Type B pancreatic cell (in vitro differentiated cells): ENCODE measurements at regions not wholly inside any gene's neighbourhood (a gene's known extent, or its start where the extent isn't known, plus 50 kb on each side); places are given as distances from the start of the nearest gene placed in this dataset.
"Not testable (repeated sequence)": the region's sequence is repeated elsewhere in the genome, so short reads cannot be mapped to it uniquely, and the experiment has no call there.

ENCODE experiments used
- DNase-seq: peaks from one replicate; pipeline ENCODE4 v3.0.0; 2021; ENCODE audit warnings: mixed read lengths; ENCODE audit not compliant: unreplicated experiment; ENCODE audit errors: extremely low spot score
- H3K27ac Mint-ChIP-seq: 2 replicates; pipeline ENCODE4 v1.8.0; 2021; ENCODE audit warnings: mild to moderate bottlenecking, mixed read lengths
- H3K27me3 Mint-ChIP-seq: 2 replicates; pipeline ENCODE4 v1.8.0; 2021; ENCODE audit warnings: mixed read lengths
- H3K36me3 Mint-ChIP-seq: 2 replicates; pipeline ENCODE4 v1.8.0; 2021; ENCODE audit warnings: mixed read lengths
- H3K4me1 Mint-ChIP-seq: one replicate; pipeline ENCODE4 v1.8.0; 2021; ENCODE audit warnings: mixed read lengths; ENCODE audit not compliant: unreplicated experiment
- H3K4me3 Mint-ChIP-seq: 2 replicates; pipeline ENCODE4 v1.8.0; 2021; ENCODE audit warnings: mild to moderate bottlenecking, mixed read lengths
- H3K9me3 Mint-ChIP-seq: 2 replicates; pipeline ENCODE4 v1.8.0; 2021; ENCODE audit warnings: mixed read lengths
- CTCF ChIP-seq: fragments of 200-600 bp; sonication (generic); conservative IDR thresholded peaks from 2 replicates; pipeline ENCODE4 v1.5.0; 2021; ENCODE audit warnings: antibody characterized with exemption, mild to moderate bottlenecking

- peaks cover 17% of the 10 kb centered on the region for H3K27me3 Mint-ChIP-seq
- no peak for TF ChIP-seq CTCF
- H3K9me3 Mint-ChIP-seq, result no peaks in the 10 kb centered on the region
- H3K27ac Mint-ChIP-seq, result no peak overlapping the region
- no peaks in the 10 kb centered on the region for H3K4me1 Mint-ChIP-seq
- no peak overlapping the region for H3K4me3 Mint-ChIP-seq
- DNase-seq, result no peak
- H3K36me3 Mint-ChIP-seq, result no peaks in the 10 kb centered on the region
These were observed 349.1 kb downstream of the SETD4 start for GRCh38 chr21:35711213-35711612.

GRCh38 chr21:35709990-35710389, 350.3 kb downstream of the SETD4 start:
- H3K4me3 Mint-ChIP-seq, H3K4me1 Mint-ChIP-seq, H3K36me3 Mint-ChIP-seq, H3K9me3 Mint-ChIP-seq, H3K27ac Mint-ChIP-seq, DNase-seq: not testable (repeated sequence)
- H3K27me3 Mint-ChIP-seq, result peaks cover 21% of the 10 kb centered on the region

- H3K27me3 Mint-ChIP-seq, result peaks cover 35% of the 10 kb centered on the region
- no peaks in the 10 kb centered on the region for H3K9me3 Mint-ChIP-seq
These were observed 354.4 kb downstream of the SETD4 start for GRCh38 chr21:35705888-35706287.

GRCh38 chr21:35705237-35705887, 355.0 kb downstream of the SETD4 start:
- Mint-ChIP-seq H3K27ac (no peak overlapping the region), H3K27me3 (peaks cover 35% of the 10 kb centered on the region), H3K4me3 (no peak overlapping the region), H3K36me3 (no peaks in the 10 kb centered on the region), H3K4me1 (no peaks in the 10 kb centered on the region), H3K9me3 (no peaks in the 10 kb centered on the region)
- no peak for DNase-seq
- no peak for TF ChIP-seq CTCF

More at GRCh38 chr21:35705888-35706287, 354.4 kb downstream of the SETD4 start:
- no peaks in the 10 kb centered on the region for H3K36me3 Mint-ChIP-seq
- H3K27ac Mint-ChIP-seq, result no peak overlapping the region
- DNase-seq, result no peak
- no peak overlapping the region for H3K4me3 Mint-ChIP-seq
- H3K4me1 Mint-ChIP-seq, result no peaks in the 10 kb centered on the region
- TF ChIP-seq CTCF, result no peak

- H3K36me3 Mint-ChIP-seq, result no peaks in the 10 kb centered on the region
- no peaks in the 10 kb centered on the region for H3K9me3 Mint-ChIP-seq
- DNase-seq, result no peak
- peaks cover 30% of the 10 kb centered on the region for H3K27me3 Mint-ChIP-seq
- H3K4me3 Mint-ChIP-seq, result no peak overlapping the region
- no peak for TF ChIP-seq CTCF
- H3K4me1 Mint-ChIP-seq, result no peaks in the 10 kb centered on the region
- no peak overlapping the region for H3K27ac Mint-ChIP-seq
These were observed 356.6 kb downstream of the SETD4 start for GRCh38 chr21:35703704-35704103.

GRCh38 chr21:35699361-35699760, 361.0 kb downstream of the SETD4 start:
- H3K4me3 Mint-ChIP-seq, result no peak overlapping the region
- peaks cover 14% of the 10 kb centered on the region for H3K4me1 Mint-ChIP-seq
- H3K9me3 Mint-ChIP-seq, result no peaks in the 10 kb centered on the region
- H3K36me3 Mint-ChIP-seq, result no peaks in the 10 kb centered on the region
- DNase-seq, result no peak
- TF ChIP-seq CTCF, result no peak
- H3K27me3 Mint-ChIP-seq, result peaks cover 18% of the 10 kb centered on the region
- no peak overlapping the region for H3K27ac Mint-ChIP-seq
